Vagina (tissue), 2 donors: ENCODE measurements at regions not wholly inside any gene's neighbourhood (a gene's known extent, or its start where the extent isn't known, plus 50 kb on each side); places are given as distances from the start of the nearest gene placed in this dataset.
A peak's percentile ranks its signal among the peaks of the same experiment; 100 is the strongest.

ENCODE experiments used
- DNase-seq, 2 donors: peaks; one replicate each; pipeline ENCODE4 v3.0.0-alpha.2; 2017; ENCODE audit errors: extremely low spot score in 2 of 2
- H3K27ac ChIP-seq: fragments of 200-600 bp; sonication (generic); one replicate; pipeline ENCODE4 v1.5.1; 2019
- H3K27me3 ChIP-seq: fragments of 200-600 bp; sonication (generic); one replicate; pipeline ENCODE4 v1.5.1; 2019
- H3K36me3 ChIP-seq, 2 donors: fragments of 200-600 bp; sonication (generic); one replicate each; pipeline ENCODE4 v1.5.1; 2017 to 2019
- H3K4me1 ChIP-seq: fragments of 200-600 bp; sonication (generic); one replicate; pipeline ENCODE4 v1.5.1; 2019
- H3K4me3 ChIP-seq, 2 donors: fragments of 200-600 bp; sonication (generic); 1 replicate in 1 of 2; 2 replicates in 1 of 2; pipeline ENCODE4 v1.5.1; 2016 to 2019
- H3K9me3 ChIP-seq: fragments of 200-600 bp; sonication (generic); one replicate; pipeline ENCODE4 v1.5.1; 2019
- CTCF ChIP-seq, 3 experiments: fragments of 450-650 bp in 2 of 3; fragments of 200-600 bp in 1 of 3; sonication (generic) in 1 of 3; IDR thresholded peaks; one replicate each; pipeline ENCODE4 v1.5.1; 2017 to 2019; ENCODE audit warnings: antibody characterized with exemption in 3 of 3, mild to moderate bottlenecking in 2 of 3, moderate library complexity in 2 of 3
- POLR2A ChIP-seq, 2 donors: fragments of 450-650 bp; IDR thresholded peaks; one replicate each; pipeline ENCODE4 v1.6.1; 2017; ENCODE audit warnings: antibody characterized with exemption in 2 of 2, mild to moderate bottlenecking in 2 of 2, moderate library complexity in 2 of 2
- POLR2AphosphoS5 ChIP-seq, 2 donors: sonication (generic); formaldehyde crosslinking; IDR thresholded peaks; one replicate each; pipeline ENCODE4 v1.9.0; 2017; ENCODE audit warnings: antibody characterized with exemption in 2 of 2, mild to moderate bottlenecking in 2 of 2, low read depth in 1 of 2; ENCODE audit not compliant: insufficient read depth in 1 of 2
- intact Hi-C: fragments of 100-400 bp; cut with DNase I; formaldehyde crosslinking; loops from one replicate; pipeline ENCODE4 v1.15.1; 2023

GRCh38 chr14:53793790-53794505, 162.7 kb downstream of the BMP4 start:
- Histone ChIP-seq H3K4me3 (no peak overlapping the region), H3K36me3 (no peaks in the 10 kb centered on the region), H3K4me1 (no peaks in the 10 kb centered on the region), H3K27ac (no peak overlapping the region), H3K9me3 (no peaks in the 10 kb centered on the region), H3K27me3 (no peaks in the 10 kb centered on the region)
- TF ChIP-seq POLR2A (IDR thresholded peaks at IDR 0.05) (no peak), POLR2AphosphoS5 (IDR thresholded peaks at IDR 0.05; ENCODE audit: insufficient read depth in 1 of 2, low read depth in 1 of 2) (peak in 1 of 2 donors; percentile 8), CTCF (IDR thresholded peaks at IDR 0.05) (no peak)
- intact Hi-C loops: no loop called here
- no peak for DNase-seq

- no peaks in the 10 kb centered on the region for H3K36me3 ChIP-seq
- no peaks in the 10 kb centered on the region for H3K27me3 ChIP-seq
- no peak overlapping the region for H3K27ac ChIP-seq
- no peaks in the 10 kb centered on the region for H3K4me1 ChIP-seq
- intact Hi-C loops: no loop called here
- H3K9me3 ChIP-seq: no peaks in the 10 kb centered on the region
- TF ChIP-seq POLR2A (IDR thresholded peaks at IDR 0.05) (no peak), POLR2AphosphoS5 (IDR thresholded peaks at IDR 0.05; ENCODE audit: insufficient read depth in 1 of 2, low read depth in 1 of 2) (no peak), CTCF (IDR thresholded peaks at IDR 0.05) (no peak)
- no peak overlapping the region for H3K4me3 ChIP-seq
- DNase-seq: no peak
Observed at GRCh38 chr14:53792909-53793308, 163.7 kb downstream of the BMP4 start.

DNA sequence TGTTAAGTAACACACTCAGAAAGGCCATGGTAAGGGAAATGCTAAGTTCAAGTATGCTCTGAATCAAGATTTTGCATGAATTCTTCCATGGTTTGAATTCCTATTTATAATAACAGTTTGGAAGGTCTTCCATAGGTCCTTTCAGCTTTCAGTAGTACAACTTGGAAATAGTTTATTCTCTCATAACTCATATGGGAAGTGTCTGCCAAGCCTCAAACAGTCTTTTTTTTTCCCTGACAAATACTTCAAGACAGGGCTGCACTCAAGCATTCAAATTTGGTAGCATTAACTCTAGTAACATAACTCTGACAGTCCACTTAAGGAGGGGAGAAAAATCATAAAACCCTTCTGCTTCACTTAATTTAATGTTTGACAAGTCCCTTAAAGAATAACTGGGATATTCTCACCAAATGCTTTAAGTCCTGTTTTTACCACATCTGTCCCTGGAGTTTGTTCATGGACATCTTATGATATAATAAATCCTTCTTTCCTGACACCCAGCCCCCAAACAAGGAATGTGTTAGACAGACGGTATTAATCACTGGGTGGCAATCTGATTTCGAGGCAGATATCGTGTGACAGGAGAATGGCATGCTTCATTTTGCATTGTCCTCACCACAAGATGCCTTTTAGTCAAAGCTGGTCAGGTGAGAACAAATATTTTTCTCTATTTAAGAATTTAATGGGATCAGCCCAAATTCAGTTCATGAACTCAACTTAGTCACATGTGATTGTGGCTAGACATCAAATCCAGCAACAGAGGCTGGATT, 165.7 kb downstream of the BMP4 start:
- no peak for TF ChIP-seq POLR2AphosphoS5 (IDR thresholded peaks at IDR 0.05; ENCODE audit: insufficient read depth in 1 of 2, low read depth in 1 of 2)
- no peak for TF ChIP-seq CTCF (IDR thresholded peaks at IDR 0.05)
- no peak for TF ChIP-seq POLR2A (IDR thresholded peaks at IDR 0.05)
- no peaks in the 10 kb centered on the region for H3K36me3 ChIP-seq
- no peaks in the 10 kb centered on the region for H3K9me3 ChIP-seq
- no peaks in the 10 kb centered on the region for H3K27me3 ChIP-seq
- no peak overlapping the region for H3K27ac ChIP-seq
- H3K4me3 ChIP-seq: no peak overlapping the region
- H3K4me1 ChIP-seq: no peaks in the 10 kb centered on the region
- DNase-seq: no peak
- intact Hi-C loops: no loop called here

DNA sequence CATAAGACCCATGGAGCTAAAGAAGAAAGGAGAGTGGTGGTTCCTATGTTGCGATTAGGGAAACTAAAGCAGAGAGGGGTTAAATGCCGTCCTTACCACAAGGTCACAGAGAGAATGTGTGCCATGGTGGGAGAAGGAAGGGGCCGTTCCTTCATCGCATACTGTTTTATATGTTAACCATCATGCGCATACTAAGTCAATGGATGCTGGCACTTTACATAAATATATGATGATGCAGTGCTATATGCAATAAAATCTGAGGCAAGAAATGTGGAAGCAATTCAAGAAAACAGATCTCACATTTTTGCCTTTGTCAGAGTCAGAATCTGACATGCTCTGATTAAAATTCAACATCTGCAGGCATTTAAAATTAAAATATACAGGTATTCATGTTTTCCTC, 168.1 kb downstream of the BMP4 start:
- no peak for DNase-seq
- TF ChIP-seq POLR2A (IDR thresholded peaks at IDR 0.05) (no peak), CTCF (IDR thresholded peaks at IDR 0.05) (no peak), POLR2AphosphoS5 (IDR thresholded peaks at IDR 0.05; ENCODE audit: insufficient read depth in 1 of 2, low read depth in 1 of 2) (no peak)
- H3K27me3 ChIP-seq: no peaks in the 10 kb centered on the region
- no peak overlapping the region for H3K27ac ChIP-seq
- no peaks in the 10 kb centered on the region for H3K4me1 ChIP-seq
- H3K36me3 ChIP-seq: no peaks in the 10 kb centered on the region
- no peak overlapping the region for H3K4me3 ChIP-seq
- intact Hi-C loops: no loop called here
- H3K9me3 ChIP-seq: no peaks in the 10 kb centered on the region

DNA sequence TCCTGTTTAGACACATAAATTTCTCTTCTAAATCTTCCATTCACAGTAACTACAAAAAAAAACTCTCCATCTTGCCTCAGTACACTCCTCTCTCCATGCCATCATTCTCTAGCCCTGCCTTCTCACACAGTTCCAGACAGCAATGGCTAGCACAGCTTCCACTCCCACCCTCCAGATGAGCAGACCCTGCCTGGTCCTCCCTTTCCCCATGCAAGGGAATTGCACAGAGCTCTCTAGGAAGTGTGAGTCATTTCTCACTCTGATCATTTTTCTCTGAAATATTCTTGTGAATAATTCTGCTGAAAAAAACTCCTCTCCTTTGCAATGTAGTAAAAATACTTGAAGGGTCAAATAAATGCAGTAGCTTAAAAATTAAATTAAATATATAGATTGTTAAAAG, 170.6 kb downstream of the BMP4 start:
- no peak overlapping the region for H3K27ac ChIP-seq
- no peaks in the 10 kb centered on the region for H3K4me1 ChIP-seq

More for the DNA sequence above, 170.6 kb downstream of the BMP4 start:
- H3K4me3 ChIP-seq: no peak overlapping the region
- no peaks in the 10 kb centered on the region for H3K9me3 ChIP-seq
- no peaks in the 10 kb centered on the region for H3K36me3 ChIP-seq
- TF ChIP-seq POLR2AphosphoS5 (IDR thresholded peaks at IDR 0.05; ENCODE audit: insufficient read depth in 1 of 2, low read depth in 1 of 2) (no peak), CTCF (IDR thresholded peaks at IDR 0.05) (no peak), POLR2A (IDR thresholded peaks at IDR 0.05) (no peak)
- intact Hi-C loops: no loop called here
- DNase-seq: no peak
- H3K27me3 ChIP-seq: no peaks in the 10 kb centered on the region
